Kidney (tissue), 13 donors: ENCODE measurements at regions not wholly inside any gene's neighbourhood (a gene's known extent, or its start where the extent isn't known, plus 50 kb on each side); places are given as distances from the start of the nearest gene placed in this dataset.

ENCODE experiments used
- DNase-seq, 5 donors: peaks; one replicate each; pipeline ENCODE4 v3.0.0-alpha.2; 2013 to 2020
- FAIRE-seq: peaks from 2 replicates; lab custom pipeline; 2012; peaks lifted over from hg19 to GRCh38; lab: Jason Lieb, UNC
- H3K27ac ChIP-seq, 2 donors: one replicate each; pipeline ENCODE4 v1.7.0; 2013; ENCODE audit warnings: low read depth in 2 of 2, low read length in 2 of 2, inconsistent platforms in 1 of 2
- H3K27me3 ChIP-seq: one replicate; pipeline ENCODE4 v1.7.1; 2013; ENCODE audit warnings: low read length, inconsistent platforms; ENCODE audit not compliant: control insufficient read depth, insufficient read depth
- H3K36me3 ChIP-seq, 3 donors: one replicate each; pipeline versions ENCODE4 v1.7.0 to v1.7.1; 2013; ENCODE audit warnings: low read length in 3 of 3, control low read depth in 1 of 3, inconsistent platforms in 1 of 3; ENCODE audit not compliant: insufficient read depth in 3 of 3, control insufficient read depth in 2 of 3
- H3K4me1 ChIP-seq, 3 donors: one replicate each; pipeline versions ENCODE4 v1.7.0 to v1.7.1; 2013; ENCODE audit warnings: low read length in 3 of 3, inconsistent platforms in 1 of 3, low read depth in 1 of 3; ENCODE audit not compliant: control insufficient read depth in 2 of 3, insufficient read depth in 2 of 3
- H3K4me3 ChIP-seq, 3 donors: one replicate each; pipeline versions ENCODE4 v1.7.0 to v1.8.1; 2013; ENCODE audit warnings: low read length in 3 of 3, control low read depth in 1 of 3, inconsistent platforms in 1 of 3
- H3K9ac ChIP-seq, 3 donors: one replicate each; pipeline versions ENCODE4 v1.7.0 to v1.7.1; 2013; ENCODE audit warnings: low read length in 3 of 3, control low read depth in 1 of 3, inconsistent platforms in 1 of 3
- H3K9me3 ChIP-seq, 3 donors: one replicate each; pipeline versions ENCODE4 v1.7.0 to v1.7.1; 2013; ENCODE audit warnings: low read length in 3 of 3, control low read depth in 1 of 3, inconsistent platforms in 1 of 3; ENCODE audit not compliant: control insufficient read depth in 2 of 3, insufficient read depth in 1 of 3
- CTCF ChIP-seq: IDR thresholded peaks from 3 replicates; pipeline ENCODE4 v1.5.1; 2012; ENCODE audit warnings: mild to moderate bottlenecking, moderate library complexity, borderline replicate concordance; ENCODE audit not compliant: insufficient read depth; ENCODE audit errors: extremely low read depth
- intact Hi-C: fragments of 100-400 bp; cut with DNase I; formaldehyde crosslinking; loops from one replicate; pipeline ENCODE4 v1.11.1; 2022
- donor health status: control.
- donor health status: control.
- donor health status: control.
- donor health status: control.
- donor health status: control.
- donor health status: DM: yes; HTN: yes; CAD: no.
- donor health status: Normal renal cell carcinoma (clear cell type).

GRCh38 chr2:240300840-240301239, 134.6 kb upstream of the GPC1 start:
- intact Hi-C loops, result no loop called here
- TF ChIP-seq CTCF, result no peak

GRCh38 chr2:240301256-240301795, 134.1 kb upstream of the GPC1 start:
- Histone ChIP-seq H3K27me3 (no peaks in the 10 kb centered on the region), H3K9me3 (no peaks in the 10 kb centered on the region), H3K4me1 (no peaks in the 10 kb centered on the region), H3K9ac (no peak overlapping the region), H3K4me3 (no peak overlapping the region), H3K36me3 (no peaks in the 10 kb centered on the region), H3K27ac (no peak overlapping the region)
- intact Hi-C loops, result no loop called here
- peak in 1 of 5 donors; percentile 5 for DNase-seq
- no peak for TF ChIP-seq CTCF
- FAIRE-seq, result no peak

More at GRCh38 chr2:240300840-240301239, 134.6 kb upstream of the GPC1 start:
- Histone ChIP-seq H3K4me3 (no peak overlapping the region), H3K4me1 (no peaks in the 10 kb centered on the region), H3K9me3 (no peaks in the 10 kb centered on the region), H3K27ac (no peak overlapping the region), H3K9ac (no peak overlapping the region), H3K27me3 (no peaks in the 10 kb centered on the region), H3K36me3 (no peaks in the 10 kb centered on the region)
- no peak for DNase-seq
- no peak for FAIRE-seq

- Histone ChIP-seq H3K4me1 (no peaks in the 10 kb centered on the region), H3K9ac (no peak overlapping the region), H3K9me3 (no peaks in the 10 kb centered on the region), H3K4me3 (no peak overlapping the region), H3K27me3 (no peaks in the 10 kb centered on the region), H3K36me3 (no peaks in the 10 kb centered on the region), H3K27ac (no peak overlapping the region)
- no peak for FAIRE-seq
- DNase-seq, result no peak
- intact Hi-C loops, result no loop called here
- no peak for TF ChIP-seq CTCF
Measured at GRCh38 chr2:240302041-240302440, 133.4 kb upstream of the GPC1 start.
